ENCODE measurements at regions not wholly inside any gene's neighbourhood (a gene's known extent, or its start where the extent isn't known, plus 50 kb on each side); places are given as distances from the start of the nearest gene placed in this dataset.
"Not testable (repeated sequence)": the region's sequence is repeated elsewhere in the genome, so short reads cannot be mapped to it uniquely, and the experiment has no call there.

DNA sequence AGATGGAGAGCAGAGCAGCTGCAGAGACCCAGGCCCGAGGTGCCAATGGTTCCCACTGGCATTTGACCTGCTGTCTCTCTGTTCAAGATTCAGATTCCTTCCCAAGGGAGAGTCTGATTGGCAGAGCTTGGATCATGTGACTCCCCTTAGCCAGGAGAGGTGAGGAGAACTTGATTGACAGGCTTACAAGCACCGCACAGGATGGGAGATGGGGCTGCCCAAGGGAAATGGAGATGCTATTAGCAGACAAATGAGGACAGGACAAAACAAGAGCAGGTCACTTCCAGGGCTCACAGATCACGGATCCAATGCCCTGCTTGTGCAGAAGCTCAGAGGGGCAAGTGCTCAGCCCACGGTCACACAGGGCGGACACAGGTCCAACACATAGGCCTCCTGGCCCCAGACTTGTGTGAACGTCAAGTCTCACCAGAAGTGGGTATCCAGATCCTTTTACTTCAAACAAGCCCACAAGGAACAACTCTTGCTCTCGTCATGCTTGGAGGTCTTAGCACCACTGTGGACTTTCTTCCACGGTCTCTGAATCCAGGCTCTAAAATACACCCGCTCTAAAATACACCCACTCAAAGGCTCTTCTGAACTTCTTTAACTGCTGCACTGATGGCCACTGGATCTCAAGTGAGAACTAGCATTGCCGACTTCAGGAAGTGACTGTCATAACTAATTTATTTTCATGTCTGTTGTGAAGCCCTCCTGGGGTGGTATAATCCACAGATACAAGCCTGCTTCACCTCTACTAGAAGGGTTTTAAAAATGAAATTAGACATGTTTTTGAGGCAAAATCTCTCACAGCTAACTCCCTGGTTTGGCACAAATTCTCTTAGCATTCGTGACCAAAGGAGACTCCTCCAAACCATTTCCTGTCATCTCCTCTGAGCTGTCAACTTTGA lies 274.9 kb downstream of the RRAGC start:
- no peak for FAIRE-seq
- DNase-seq (ENCODE audit: low spot score in 2 of 2) = no peak

GRCh38 chr1:38583287-38583686 lies 276.3 kb downstream of the RRAGC start:
- not testable (repeated sequence) for DNase-seq (ENCODE audit: low spot score in 2 of 2); FAIRE-seq

GRCh38 chr1:38581396-38581795 lies 278.2 kb downstream of the RRAGC start:
- DNase-seq (ENCODE audit: low spot score in 2 of 2) (no peak), FAIRE-seq (no peak)

- FAIRE-seq (no peak), DNase-seq (ENCODE audit: low spot score in 2 of 2) (no peak)
Observed at GRCh38 chr1:38580594-38580993, 279.0 kb downstream of the RRAGC start.

- DNase-seq (ENCODE audit: low spot score in 2 of 2) (no peak), FAIRE-seq (no peak)
Observed at GRCh38 chr1:38579056-38579455, 280.5 kb downstream of the RRAGC start.

GRCh38 chr1:38578271-38578951 lies 281.2 kb downstream of the RRAGC start:
- no peak for FAIRE-seq
- DNase-seq (ENCODE audit: low spot score in 2 of 2) = no peak

DNA sequence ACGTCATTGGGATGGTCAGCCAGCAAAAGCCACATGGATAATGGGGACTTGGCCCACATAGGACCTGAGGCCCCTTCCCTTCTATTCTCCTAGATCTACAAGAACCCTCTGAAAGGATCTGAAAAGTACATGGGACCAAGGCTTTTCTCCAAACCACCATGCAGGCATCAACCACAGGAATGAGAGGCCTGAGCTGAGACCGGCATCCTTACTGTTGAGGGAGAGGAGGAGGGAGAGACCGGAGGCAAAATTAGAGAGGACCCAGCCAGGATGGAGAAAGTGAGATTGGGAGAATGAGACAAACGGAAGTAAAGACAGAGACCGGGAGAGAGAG lies 281.7 kb downstream of the RRAGC start:
- no peak for FAIRE-seq

GRCh38 chr1:38577385-38577784 lies 282.2 kb downstream of the RRAGC start:
- DNase-seq (ENCODE audit: low spot score in 2 of 2) (no peak), FAIRE-seq (no peak)

More for the DNA sequence above, 281.7 kb downstream of the RRAGC start:
- no peak for DNase-seq (ENCODE audit: low spot score in 2 of 2)

DNA sequence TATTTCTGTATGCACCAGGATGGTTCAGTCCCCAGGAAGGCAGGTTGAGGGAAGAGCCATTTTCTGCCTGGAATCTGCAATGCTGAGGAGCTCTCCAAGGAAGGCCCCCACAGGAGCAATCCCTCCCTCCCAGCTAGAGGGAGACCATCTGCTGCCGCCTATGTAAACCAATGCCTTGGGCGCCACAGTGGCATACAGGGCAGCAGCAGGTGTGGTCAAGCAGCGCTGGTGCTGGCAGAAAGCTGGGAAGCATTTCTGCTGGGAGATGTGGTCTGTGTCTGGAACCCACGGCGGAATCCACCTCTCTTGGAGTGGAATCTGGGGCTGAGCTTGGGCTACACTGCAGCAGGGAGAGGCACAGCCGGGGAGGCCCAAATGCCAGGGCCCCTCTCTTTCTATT lies 283.3 kb downstream of the RRAGC start:
- no peak for FAIRE-seq
- no peak for DNase-seq (ENCODE audit: low spot score in 2 of 2)

DNA sequence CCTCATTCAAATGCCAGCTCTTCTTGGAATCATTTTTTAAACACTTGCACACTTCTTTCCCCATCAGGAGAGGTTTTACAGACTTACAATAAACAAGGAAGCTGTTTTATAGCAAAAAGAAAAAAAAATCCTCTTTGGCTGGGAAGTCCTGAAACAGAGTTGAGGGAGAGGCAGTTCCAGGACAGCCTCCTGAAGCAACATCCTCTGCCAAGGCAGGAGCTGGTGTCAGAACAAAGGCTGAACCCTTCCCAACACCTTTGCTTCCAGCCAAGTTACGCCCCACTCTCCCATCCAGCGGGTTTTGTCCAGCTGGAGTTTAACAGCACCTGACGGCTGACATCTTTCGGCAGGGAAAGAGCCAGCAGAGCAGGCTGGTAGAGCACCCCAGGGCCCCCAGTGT lies 287.8 kb downstream of the RRAGC start:
- peak in 1 of 2 donors; percentile 55 for DNase-seq (ENCODE audit: low spot score in 2 of 2)
- no peak for FAIRE-seq

- no peak for FAIRE-seq
Observed at GRCh38 chr1:38570657-38570975, 289.0 kb downstream of the RRAGC start.

DNA sequence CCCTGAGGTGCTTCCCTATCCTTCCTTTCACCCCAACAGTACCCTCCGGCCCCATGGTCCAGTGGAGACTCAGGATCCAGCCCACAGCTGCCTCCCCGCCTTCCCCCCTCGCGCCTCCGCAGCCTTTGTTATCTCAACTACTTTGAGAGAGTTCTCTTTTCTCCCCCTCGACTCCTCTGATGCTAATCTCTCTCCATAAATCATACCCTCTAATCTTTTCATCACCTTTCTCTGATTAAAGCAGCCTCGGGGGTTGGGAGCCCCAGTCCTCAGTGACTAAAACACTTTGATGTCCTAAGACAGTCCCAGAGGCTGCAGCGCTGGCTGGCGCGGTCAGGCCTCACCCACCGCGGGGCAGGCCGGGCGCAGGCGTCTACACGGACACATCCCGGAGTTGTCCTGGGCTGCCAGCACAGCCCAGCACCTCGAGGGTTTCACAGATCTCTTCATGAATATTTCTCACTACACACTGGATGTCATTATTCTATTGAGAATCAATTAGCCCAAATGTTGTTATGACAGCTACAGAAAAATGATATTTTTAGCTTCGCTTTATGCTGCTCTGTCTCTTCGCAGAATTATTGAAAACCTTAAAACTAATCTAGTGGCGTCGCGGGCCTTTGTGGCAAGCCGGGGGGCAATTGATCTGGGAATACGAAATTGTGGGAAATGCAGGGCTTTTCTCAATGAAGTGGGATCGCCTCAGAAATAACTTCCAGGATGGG lies 289.5 kb downstream of the RRAGC start:
- no peak for DNase-seq (ENCODE audit: low spot score in 2 of 2)
- FAIRE-seq = no peak

More at GRCh38 chr1:38570657-38570975, 289.0 kb downstream of the RRAGC start:
- no peak for DNase-seq (ENCODE audit: low spot score in 2 of 2)

- FAIRE-seq = no peak
Observed at GRCh38 chr1:38568061-38568857, 291.3 kb downstream of the RRAGC start.

GRCh38 chr1:38567401-38567800 lies 292.2 kb downstream of the RRAGC start:
- no peak for FAIRE-seq
- no peak for DNase-seq (ENCODE audit: low spot score in 2 of 2)

More at GRCh38 chr1:38568061-38568857, 291.3 kb downstream of the RRAGC start:
- DNase-seq (ENCODE audit: low spot score in 2 of 2) = no peak

DNA sequence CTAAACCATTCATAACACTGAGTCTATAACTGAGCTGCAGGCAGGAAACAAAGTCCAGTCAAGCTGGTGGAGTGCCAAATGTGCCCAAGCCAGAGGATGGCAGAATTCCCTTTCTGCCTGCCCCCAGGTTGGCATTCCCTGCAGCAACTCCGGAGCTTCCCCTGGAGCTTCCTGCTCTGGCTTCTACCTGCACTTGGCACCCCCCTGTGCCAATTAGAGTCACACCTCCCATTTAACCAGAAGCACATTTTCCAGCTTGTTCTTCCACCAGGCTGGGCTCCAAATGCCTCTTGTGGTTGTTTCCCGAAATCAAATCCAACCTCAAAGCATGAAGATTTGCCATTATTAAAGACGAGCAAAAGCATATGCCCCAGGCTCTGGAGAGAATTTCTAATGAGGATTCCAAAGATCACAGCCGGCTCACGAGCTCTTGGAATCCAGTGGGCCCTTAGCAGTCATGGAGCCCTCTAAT lies 294.5 kb downstream of the RRAGC start:
- no peak for DNase-seq (ENCODE audit: low spot score in 2 of 2)
- no peak for FAIRE-seq

DNA sequence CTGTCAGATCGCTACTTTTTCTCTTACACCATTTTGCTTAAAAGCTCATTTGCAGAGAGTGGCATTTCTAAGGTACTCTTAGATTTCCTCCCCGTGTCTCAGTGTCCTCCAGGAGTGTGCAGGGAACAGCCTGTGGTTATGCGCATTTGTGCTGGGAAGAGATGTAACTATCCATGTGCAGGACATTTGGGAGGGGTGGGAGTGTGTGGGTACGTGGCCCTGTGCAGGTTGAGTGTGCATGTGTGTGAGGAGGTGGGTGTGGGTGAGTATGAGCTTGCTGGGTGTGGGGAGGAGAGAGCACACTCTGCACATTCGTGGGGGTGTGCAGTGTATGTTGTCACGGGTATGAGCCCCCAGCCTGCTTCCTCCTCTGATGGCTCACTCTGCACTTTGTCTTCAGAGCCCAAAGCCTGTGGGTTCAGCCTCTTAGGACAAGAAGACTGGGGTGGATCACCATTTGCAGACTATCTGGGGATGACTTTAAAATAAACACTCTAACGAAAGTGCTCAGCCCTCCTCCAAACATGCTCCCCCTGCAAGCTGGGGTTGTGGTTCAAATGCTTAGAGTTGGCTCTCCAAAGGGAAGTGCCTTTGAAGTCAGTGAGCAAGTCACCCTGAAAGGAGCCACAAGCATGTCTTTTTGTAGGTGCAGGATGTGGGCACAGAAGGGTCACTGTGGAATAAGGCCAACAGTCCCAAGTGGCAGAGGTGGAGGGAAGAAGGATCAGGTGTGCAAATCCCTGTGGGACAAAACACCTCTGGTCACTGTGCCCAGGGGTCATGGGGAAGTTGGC lies 295.4 kb downstream of the RRAGC start:
- FAIRE-seq (no peak), DNase-seq (ENCODE audit: low spot score in 2 of 2) (no peak)

- no peak for FAIRE-seq
- no peak for DNase-seq (ENCODE audit: low spot score in 2 of 2)
Observed at GRCh38 chr1:38561725-38562124, 297.8 kb downstream of the RRAGC start.

GRCh38 chr1:38561110-38561509 lies 298.5 kb downstream of the RRAGC start:
- FAIRE-seq (no peak), DNase-seq (ENCODE audit: low spot score in 2 of 2) (no peak)

- FAIRE-seq = no peak
- DNase-seq (ENCODE audit: low spot score in 2 of 2) = no peak
Observed at GRCh38 chr1:38560457-38560856, 299.1 kb downstream of the RRAGC start.
